GM18498 (cell line): ENCODE measurements at regions not wholly inside any gene's neighbourhood (a gene's known extent, or its start where the extent isn't known, plus 50 kb on each side); places are given as distances from the start of the nearest gene placed in this dataset.

Source experiments
- ATAC-seq: cut with Tn5 transposase; IDR thresholded peaks from one replicate; pipeline ENCODE4 v1.9.1; 2021; ENCODE audit warnings: mild to moderate bottlenecking, moderate library complexity; ENCODE audit not compliant: unreplicated experiment

- no peak for ATAC-seq
These were observed 1009.5 kb upstream of the TMEM132C start for GRCh38 chr12:127257366-127257935.

GRCh38 chr12:127260531-127260930 is 1006.4 kb upstream of the TMEM132C start:
- no peak for ATAC-seq

GRCh38 chr12:127260999-127261398 is 1006.0 kb upstream of the TMEM132C start:
- no peak for ATAC-seq

GRCh38 chr12:127262615-127263014 is 1004.4 kb upstream of the TMEM132C start:
- ATAC-seq = no peak

- ATAC-seq = no peak
These were observed 1003.3 kb upstream of the TMEM132C start for GRCh38 chr12:127263621-127264020.

GRCh38 chr12:127267128-127267527 is 999.8 kb upstream of the TMEM132C start:
- no peak for ATAC-seq

- no peak for ATAC-seq
These were observed 998.8 kb upstream of the TMEM132C start for GRCh38 chr12:127268213-127268612.

GRCh38 chr12:127268706-127269425 is 998.1 kb upstream of the TMEM132C start:
- no peak for ATAC-seq

- ATAC-seq = no peak
These were observed 996.8 kb upstream of the TMEM132C start for GRCh38 chr12:127270193-127270592.

- ATAC-seq = no peak
These were observed 995.2 kb upstream of the TMEM132C start for GRCh38 chr12:127271776-127272175.

GRCh38 chr12:127272864-127273263 is 994.1 kb upstream of the TMEM132C start:
- ATAC-seq = no peak

GRCh38 chr12:127273626-127274025 is 993.3 kb upstream of the TMEM132C start:
- no peak for ATAC-seq

- no peak for ATAC-seq
These were observed 991.6 kb upstream of the TMEM132C start for GRCh38 chr12:127275416-127275815.

GRCh38 chr12:127277882-127278281 is 989.1 kb upstream of the TMEM132C start:
- peak; percentile 64 for ATAC-seq

- no peak for ATAC-seq
These were observed 988.6 kb upstream of the TMEM132C start for GRCh38 chr12:127278351-127278750.

GRCh38 chr12:127280393-127281275 is 986.3 kb upstream of the TMEM132C start:
- ATAC-seq = no peak

GRCh38 chr12:127282786-127283565 is 984.0 kb upstream of the TMEM132C start:
- ATAC-seq = no peak

- no peak for ATAC-seq
These were observed 982.9 kb upstream of the TMEM132C start for GRCh38 chr12:127284021-127284420.

GRCh38 chr12:127284870-127285431 is 982.0 kb upstream of the TMEM132C start:
- no peak for ATAC-seq

GRCh38 chr12:127286281-127286680 is 980.7 kb upstream of the TMEM132C start:
- no peak for ATAC-seq

- ATAC-seq = no peak
These were observed 979.7 kb upstream of the TMEM132C start for GRCh38 chr12:127287256-127287655.
